ENCODE measurements at regions not wholly inside any gene's neighbourhood (a gene's known extent, or its start where the extent isn't known, plus 50 kb on each side); places are given as distances from the start of the nearest gene placed in this dataset.

DNA sequence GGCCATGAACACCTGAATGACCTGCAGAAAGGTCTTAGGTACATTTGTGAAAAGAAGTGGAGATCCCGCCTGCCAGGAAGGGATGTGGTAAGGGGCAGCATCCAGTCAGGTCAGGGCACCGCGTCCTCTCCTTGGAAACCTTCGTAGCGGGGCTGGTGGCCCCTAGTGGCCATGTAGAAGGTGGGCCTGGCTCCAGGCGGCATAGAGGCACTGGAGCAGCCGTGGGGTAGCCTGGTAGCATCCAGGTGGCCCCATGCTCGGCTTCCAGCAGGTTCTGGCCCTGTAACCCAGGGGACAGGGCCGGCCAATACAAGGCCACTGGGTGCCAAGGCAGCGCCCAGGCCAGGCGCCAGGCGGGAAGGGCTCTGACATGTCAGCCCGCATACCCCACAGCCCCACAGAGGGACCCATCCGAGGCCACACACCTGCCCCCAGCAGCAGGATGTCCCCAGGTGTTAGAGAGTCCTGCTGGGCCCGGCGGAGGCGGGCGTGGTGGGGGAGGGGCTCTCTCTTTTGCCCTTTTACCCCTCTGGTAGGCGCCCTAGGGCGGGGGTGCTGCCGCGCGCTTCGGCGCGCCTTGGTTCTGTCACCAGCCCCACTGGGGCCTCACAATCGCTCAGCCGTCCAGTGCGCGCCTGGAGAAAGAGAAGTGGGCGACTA, 58.3 kb upstream of the SPATA31E1 start:
- no peak for DNase-seq (ENCODE audit: low spot score)

DNA sequence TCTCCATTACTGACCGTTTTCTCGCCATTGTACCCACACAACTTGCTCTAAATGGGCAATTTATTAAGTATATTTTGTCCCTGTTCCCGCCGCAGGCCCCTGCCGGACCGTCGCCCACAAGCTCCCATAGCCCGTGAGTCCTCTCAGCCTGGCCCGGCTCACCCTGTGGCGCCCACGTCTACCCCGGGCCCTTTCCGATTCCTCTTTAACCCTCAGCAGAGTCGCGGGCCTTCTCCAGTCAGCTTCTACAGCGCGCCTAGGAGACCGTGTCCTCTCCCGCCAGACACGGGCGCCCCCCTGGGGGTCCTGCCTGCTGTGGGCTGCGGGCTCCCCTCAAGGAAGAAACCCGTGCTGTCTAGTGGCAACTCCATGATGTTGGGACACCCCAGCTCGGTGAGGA, 57.8 kb upstream of the SPATA31E1 start:
- DNase-seq (ENCODE audit: low spot score), result no peak

DNA sequence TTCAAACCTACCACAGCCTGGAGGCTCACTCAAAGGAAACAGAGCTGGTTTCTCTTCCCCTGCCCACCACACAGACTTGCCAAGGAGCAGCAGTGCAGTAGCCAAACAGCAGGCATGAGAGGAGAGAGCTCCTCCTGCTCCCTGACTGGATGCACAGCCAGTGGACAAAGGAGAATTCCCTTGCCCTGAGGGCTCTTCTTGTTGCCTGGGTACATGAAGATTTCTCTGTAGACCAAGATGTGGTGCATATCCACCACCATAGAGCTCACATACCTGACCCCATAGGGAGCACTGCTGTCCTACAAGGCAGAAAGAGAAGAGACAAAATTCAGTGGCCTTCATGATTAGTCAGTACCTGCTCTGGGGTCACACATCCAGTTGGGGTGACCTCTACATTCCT, 56.3 kb upstream of the SPATA31E1 start:
- DNase-seq (ENCODE audit: low spot score), result no peak

DNA sequence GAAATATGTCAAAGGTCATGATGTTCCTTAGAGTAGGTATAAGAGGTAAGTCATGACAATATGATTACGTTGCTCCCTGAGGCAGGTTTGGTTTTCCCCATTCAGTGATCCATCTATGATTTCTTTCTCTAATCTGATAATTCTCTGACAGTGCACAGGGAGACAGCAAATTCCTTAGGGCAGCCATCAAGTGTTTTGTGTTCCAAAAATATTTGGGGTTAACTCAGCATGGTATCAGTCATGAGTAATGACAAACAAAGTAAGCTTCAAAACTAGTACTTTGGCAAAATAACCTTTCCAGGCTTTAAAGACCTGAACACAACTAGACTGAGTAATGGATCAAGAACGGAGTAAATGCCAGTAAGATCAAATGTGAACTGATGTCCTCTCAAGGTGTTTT, 55.3 kb upstream of the SPATA31E1 start:
- no peak for DNase-seq (ENCODE audit: low spot score)

DNA sequence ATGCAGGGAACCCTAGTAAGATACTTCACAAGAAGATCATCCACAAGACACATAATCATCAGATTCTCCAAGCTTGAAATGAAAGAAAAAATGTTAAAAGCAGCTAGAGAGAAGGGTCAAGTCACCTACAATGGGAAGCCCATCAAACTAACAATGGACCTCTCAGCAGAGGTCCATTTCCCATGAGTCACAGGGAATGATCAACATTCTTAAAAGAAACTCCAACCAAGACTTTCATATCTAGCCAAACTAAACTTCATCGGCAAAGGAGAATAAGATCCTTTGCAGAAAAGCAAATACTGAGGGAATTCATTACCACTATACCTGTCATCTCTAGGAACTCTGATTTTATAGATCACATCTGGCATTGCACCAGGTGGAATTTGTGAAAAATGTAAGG, 52.9 kb upstream of the SPATA31E1 start:
- no peak for DNase-seq (ENCODE audit: low spot score)

DNA sequence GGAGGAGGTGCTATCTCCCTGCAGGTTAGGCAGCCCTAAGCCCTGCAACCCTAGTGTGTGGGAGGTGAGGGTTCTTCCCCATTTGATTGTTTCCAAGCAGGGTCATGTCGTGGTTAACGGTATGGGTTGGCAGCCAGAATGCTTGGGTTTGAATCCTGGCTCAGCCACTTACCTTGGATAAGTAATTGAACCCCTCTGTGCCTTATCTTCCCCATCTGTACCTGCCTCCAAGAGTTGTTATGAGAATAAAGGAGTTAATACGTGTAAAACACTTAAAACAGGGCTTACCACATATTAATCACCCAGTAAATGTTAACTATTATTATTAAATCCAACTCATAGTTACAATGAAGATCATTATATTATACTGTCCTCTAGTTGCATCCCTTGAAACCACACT, 52.2 kb upstream of the SPATA31E1 start:
- no peak for DNase-seq (ENCODE audit: low spot score)

DNA sequence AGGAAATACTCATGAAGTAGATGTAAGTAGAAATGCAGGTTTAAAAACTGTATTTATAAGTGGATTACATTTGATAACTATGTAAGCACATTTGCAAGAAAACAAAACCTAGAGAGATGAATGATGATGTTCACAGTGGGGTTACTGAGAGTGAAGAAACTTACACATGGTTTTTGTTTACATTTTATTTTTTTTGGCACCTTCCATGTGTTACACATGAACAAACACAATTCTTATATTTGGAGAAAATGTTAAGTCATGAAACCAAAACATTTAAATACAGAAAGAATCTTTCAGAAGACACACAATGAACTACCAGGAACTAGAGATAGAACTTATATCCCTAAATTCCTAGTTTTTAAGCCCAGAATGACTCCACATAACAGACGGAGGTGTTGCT, 51.5 kb upstream of the SPATA31E1 start:
- no peak for DNase-seq (ENCODE audit: low spot score)

Data from globus pallidus (tissue), 1 donor.